ENCODE measurements at regions not wholly inside any gene's neighbourhood (a gene's known extent, or its start where the extent isn't known, plus 50 kb on each side); places are given as distances from the start of the nearest gene placed in this dataset.

GRCh38 chr4:128551280-128551679 is 258.2 kb upstream of the JADE1 start:
- no peaks in the 10 kb centered on the region for H3K9me3 ChIP-seq
- no peak overlapping the region for H3K4me3 ChIP-seq (ENCODE audit: low read depth, low read length)
- no peak for TF ChIP-seq CTCF (IDR thresholded peaks at IDR 0.05; ENCODE audit: low read depth, low read length)
- no peak for DNase-seq
- no peaks in the 10 kb centered on the region for H3K27me3 ChIP-seq
- peaks cover 6% of the 10 kb centered on the region for H3K4me1 ChIP-seq
- H3K36me3 ChIP-seq = no peaks in the 10 kb centered on the region

- TF ChIP-seq CTCF (IDR thresholded peaks at IDR 0.05; ENCODE audit: low read depth, low read length) = no peak
- no peak for DNase-seq
- H3K4me1 ChIP-seq = peaks cover 6% of the 10 kb centered on the region
These were observed 259.4 kb upstream of the JADE1 start for GRCh38 chr4:128550060-128550459.

GRCh38 chr4:128549636-128550035 is 259.9 kb upstream of the JADE1 start:
- DNase-seq = no peak
- Histone ChIP-seq H3K4me1 (peaks cover 6% of the 10 kb centered on the region), H3K4me3 (ENCODE audit: low read depth, low read length) (no peak overlapping the region), H3K9me3 (no peaks in the 10 kb centered on the region), H3K36me3 (no peaks in the 10 kb centered on the region), H3K27me3 (no peaks in the 10 kb centered on the region)
- no peak for TF ChIP-seq CTCF (IDR thresholded peaks at IDR 0.05; ENCODE audit: low read depth, low read length)

More at GRCh38 chr4:128550060-128550459, 259.4 kb upstream of the JADE1 start:
- H3K4me3 ChIP-seq (ENCODE audit: low read depth, low read length) = no peak overlapping the region
- H3K27me3 ChIP-seq = no peaks in the 10 kb centered on the region
- no peaks in the 10 kb centered on the region for H3K36me3 ChIP-seq
- no peaks in the 10 kb centered on the region for H3K9me3 ChIP-seq

- Histone ChIP-seq H3K27me3 (no peaks in the 10 kb centered on the region), H3K4me3 (ENCODE audit: low read depth, low read length) (no peak overlapping the region), H3K9me3 (no peaks in the 10 kb centered on the region), H3K4me1 (no peaks in the 10 kb centered on the region), H3K36me3 (no peaks in the 10 kb centered on the region)
- no peak for DNase-seq
- no peak for TF ChIP-seq CTCF (IDR thresholded peaks at IDR 0.05; ENCODE audit: low read depth, low read length)
These were observed 260.8 kb upstream of the PGRMC2 start for GRCh38 chr4:128548381-128548780.

GRCh38 chr4:128544272-128544671 is 256.7 kb upstream of the PGRMC2 start:
- no peaks in the 10 kb centered on the region for H3K36me3 ChIP-seq
- TF ChIP-seq CTCF (IDR thresholded peaks at IDR 0.05; ENCODE audit: low read depth, low read length) = no peak
- no peaks in the 10 kb centered on the region for H3K9me3 ChIP-seq
- no peaks in the 10 kb centered on the region for H3K4me1 ChIP-seq
- DNase-seq = no peak
- H3K27me3 ChIP-seq = no peaks in the 10 kb centered on the region
- no peak overlapping the region for H3K4me3 ChIP-seq (ENCODE audit: low read depth, low read length)

- no peaks in the 10 kb centered on the region for H3K9me3 ChIP-seq
- H3K4me1 ChIP-seq = no peaks in the 10 kb centered on the region
- H3K4me3 ChIP-seq (ENCODE audit: low read depth, low read length) = no peak overlapping the region
- no peaks in the 10 kb centered on the region for H3K36me3 ChIP-seq
- TF ChIP-seq CTCF (IDR thresholded peaks at IDR 0.05; ENCODE audit: low read depth, low read length) = no peak
- DNase-seq = no peak
- H3K27me3 ChIP-seq = no peaks in the 10 kb centered on the region
These were observed 256.1 kb upstream of the PGRMC2 start for GRCh38 chr4:128543696-128544095.

Measured in BE2C (cell line).